Forelimb muscle (tissue), 1 donor: ENCODE measurements at regions not wholly inside any gene's neighbourhood (a gene's known extent, or its start where the extent isn't known, plus 50 kb on each side); places are given as distances from the start of the nearest gene placed in this dataset.

Experiments used
- DNase-seq: peaks from one replicate; pipeline ENCODE4 v3.0.0-alpha.2; 2013; ENCODE audit warnings: low read depth

- DNase-seq, result no peak
Measured at GRCh38 chr6:133693565-133693964, 195.3 kb upstream of the TCF21 start.

GRCh38 chr6:133697185-133697584 lies 191.7 kb upstream of the TCF21 start:
- DNase-seq, result no peak

- DNase-seq, result no peak
Measured at GRCh38 chr6:133697666-133698065, 191.2 kb upstream of the TCF21 start.

- DNase-seq, result no peak
Measured at GRCh38 chr6:133698272-133698671, 190.6 kb upstream of the TCF21 start.

GRCh38 chr6:133699741-133700385 lies 189.1 kb upstream of the TCF21 start:
- no peak for DNase-seq

- DNase-seq, result no peak
Measured at GRCh38 chr6:133701633-133702331, 187.1 kb upstream of the TCF21 start.

- no peak for DNase-seq
Measured at GRCh38 chr6:133704371-133704770, 184.5 kb upstream of the TCF21 start.

- DNase-seq, result peak; percentile 90
Measured at GRCh38 chr6:133705066-133705465, 183.8 kb upstream of the TCF21 start.

- no peak for DNase-seq
Measured at GRCh38 chr6:133705731-133706130, 183.2 kb upstream of the TCF21 start.

- DNase-seq, result no peak
Measured at GRCh38 chr6:133707456-133707855, 181.5 kb upstream of the TCF21 start.

- DNase-seq, result no peak
Measured at GRCh38 chr6:133710826-133711225, 178.1 kb upstream of the TCF21 start.

- no peak for DNase-seq
Measured at GRCh38 chr6:133715270-133715669, 173.6 kb upstream of the TCF21 start.

GRCh38 chr6:133724726-133725125 lies 164.2 kb upstream of the TCF21 start:
- no peak for DNase-seq

- DNase-seq, result no peak
Measured at GRCh38 chr6:133726188-133726587, 162.7 kb upstream of the TCF21 start.

GRCh38 chr6:133730881-133731280 lies 158.0 kb upstream of the TCF21 start:
- DNase-seq, result no peak

GRCh38 chr6:133740218-133740617 lies 148.7 kb upstream of the TCF21 start:
- no peak for DNase-seq

- no peak for DNase-seq
Measured at GRCh38 chr6:133740816-133741215, 148.1 kb upstream of the TCF21 start.

GRCh38 chr6:133741375-133741861 lies 147.5 kb upstream of the TCF21 start:
- no peak for DNase-seq

GRCh38 chr6:133743621-133744020 lies 145.3 kb upstream of the TCF21 start:
- no peak for DNase-seq

- no peak for DNase-seq
Measured at GRCh38 chr6:133746417-133746770, 142.5 kb upstream of the TCF21 start.

- DNase-seq, result no peak
Measured at GRCh38 chr6:133748628-133749027, 140.3 kb upstream of the TCF21 start.

- no peak for DNase-seq
Measured at GRCh38 chr6:133749427-133749826, 139.5 kb upstream of the TCF21 start.

- no peak for DNase-seq
Measured at GRCh38 chr6:133752129-133752528, 136.8 kb upstream of the TCF21 start.

GRCh38 chr6:133753756-133754155 lies 135.2 kb upstream of the TCF21 start:
- DNase-seq, result no peak
